Spleen (tissue), 11 donors: ENCODE measurements at regions not wholly inside any gene's neighbourhood (a gene's known extent, or its start where the extent isn't known, plus 50 kb on each side); places are given as distances from the start of the nearest gene placed in this dataset.

ENCODE experiments used
- DNase-seq: peaks from one replicate; pipeline ENCODE4 v3.0.0-alpha.2; 2020
- H3K27ac ChIP-seq, 8 donors: fragments of 200-600 bp; sonication (generic) in 7 of 8; 1 replicate in 4 of 8; 2 replicates in 4 of 8; pipeline versions ENCODE4 v1.5.0 to v1.8.0; 2016 to 2021; ENCODE audit warnings: inconsistent platforms in 4 of 8, mild to moderate bottlenecking in 4 of 8, moderate library complexity in 1 of 8
- H3K27me3 ChIP-seq, 7 donors: fragments of 200-600 bp; sonication (generic) in 6 of 7; replicated peaks in 1 of 7; 1 replicate in 4 of 7; 2 replicates in 3 of 7; pipeline versions ENCODE4 v1.5.0 to v1.8.0; 2016 to 2021; ENCODE audit warnings: inconsistent platforms in 3 of 7, mild to moderate bottlenecking in 1 of 7
- H3K36me3 ChIP-seq, 6 donors: fragments of 200-600 bp; sonication (generic) in 5 of 6; 1 replicate in 4 of 6; 2 replicates in 2 of 6; pipeline versions ENCODE4 v1.5.0 to v1.8.0; 2016 to 2021; ENCODE audit warnings: inconsistent platforms in 2 of 6
- H3K4me1 ChIP-seq, 6 donors: fragments of 200-600 bp; sonication (generic) in 5 of 6; 1 replicate in 3 of 6; 2 replicates in 3 of 6; pipeline versions ENCODE4 v1.5.0 to v1.8.0; 2016 to 2021; ENCODE audit warnings: inconsistent platforms in 3 of 6
- H3K4me3 ChIP-seq, 8 donors: fragments of 200-600 bp; sonication (generic) in 7 of 8; 1 replicate in 4 of 8; 2 replicates in 4 of 8; pipeline versions ENCODE4 v1.5.0 to v1.8.0; 2016 to 2021; ENCODE audit warnings: inconsistent platforms in 4 of 8, mild to moderate bottlenecking in 4 of 8, moderate library complexity in 2 of 8
- H3K9me3 ChIP-seq, 8 donors: fragments of 200-600 bp; sonication (generic) in 7 of 8; 1 replicate in 4 of 8; 2 replicates in 4 of 8; pipeline versions ENCODE4 v1.5.0 to v1.8.0; 2016 to 2021; ENCODE audit warnings: inconsistent platforms in 4 of 8
- CTCF ChIP-seq, 11 experiments: fragments of 200-600 bp in 7 of 11; fragments of 450-650 bp in 4 of 11; sonication (generic) in 4 of 11; IDR thresholded peaks in 8 of 11; conservative IDR thresholded peaks in 3 of 11; 1 replicate in 7 of 11; 2 replicates in 4 of 11; pipeline versions ENCODE4 v1.4.0 to v1.8.0; 2016 to 2021; ENCODE audit warnings: antibody characterized with exemption in 11 of 11, inconsistent platforms in 4 of 11, mild to moderate bottlenecking in 1 of 11
- POLR2A ChIP-seq, 3 donors: fragments of 450-650 bp; IDR thresholded peaks; one replicate each; pipeline ENCODE4 v1.5.1; 2017; ENCODE audit warnings: antibody characterized with exemption in 3 of 3, mild to moderate bottlenecking in 1 of 3
- POLR2AphosphoS5 ChIP-seq, 3 donors: sonication (generic); formaldehyde crosslinking; IDR thresholded peaks; one replicate each; pipeline ENCODE4 v1.5.1; 2017; ENCODE audit warnings: antibody characterized with exemption in 3 of 3
- WGBS, 5 donors: extraction: QIAGEN DNeasy Blood & Tissue Kit in 3 of 5; methylation state at CpG; one replicate each; pipeline versions ENCODE4 v1.1.5 to v1.1.7; 2013 to 2018; 5-methylcytosine and 5-hydroxymethylcytosine counted together
- intact Hi-C: fragments of 100-400 bp; cut with DNase I; formaldehyde crosslinking; loops from one replicate; pipeline ENCODE4 v1.15.0; 2023; ENCODE audit warnings: low total_unique reads
- donor health status: healthy with polysubstance abuse.
- donor health status: DM: no; HTN: no; CAD: no; lungs with moderate emphysema.
- donor health status: DM: no; HTN: no; CAD: no.
- donor health status: Bipolar disorder and iron deficiency.
- donor health status: healthy.
- donor health status: DM: no; HTN: no; CAD: no.
- donor health status: DM: yes; HTN: yes; CAD: no.

- WGBS, 5 donors: 80 to 94% (median 87%) methylated on average over 2 of the region's 2 CpGs
- Histone ChIP-seq H3K9me3 (no peaks in the 10 kb centered on the region), H3K4me1 (no peaks in the 10 kb centered on the region), H3K4me3 (no peak overlapping the region), H3K36me3 (no peaks in the 10 kb centered on the region), H3K27ac (no peak overlapping the region), H3K27me3 (no peaks in the 10 kb centered on the region)
- DNase-seq: peak; percentile 55
- no peak for TF ChIP-seq POLR2A (IDR thresholded peaks at IDR 0.05)
- TF ChIP-seq CTCF (IDR thresholded peaks at IDR 0.05 in 8 of 11, conservative IDR thresholded peaks at IDR 0.05 in 3 of 11): no peak
- no peak for TF ChIP-seq POLR2AphosphoS5 (IDR thresholded peaks at IDR 0.05)
- intact Hi-C loops: no loop called here
These were observed 92.1 kb upstream of the FSTL4 start for GRCh38 chr5:133704411-133704810.

- 83 to 95% (median 91%) methylated on average over 1 of the region's 1 CpG for WGBS, 5 donors
- H3K36me3 ChIP-seq: no peaks in the 10 kb centered on the region
- TF ChIP-seq CTCF (IDR thresholded peaks at IDR 0.05 in 8 of 11, conservative IDR thresholded peaks at IDR 0.05 in 3 of 11) (no peak), POLR2A (IDR thresholded peaks at IDR 0.05) (no peak), POLR2AphosphoS5 (IDR thresholded peaks at IDR 0.05) (no peak)
- H3K4me1 ChIP-seq: no peaks in the 10 kb centered on the region
- H3K27me3 ChIP-seq: no peaks in the 10 kb centered on the region
- no peaks in the 10 kb centered on the region for H3K9me3 ChIP-seq
- no peak overlapping the region for H3K27ac ChIP-seq
- no peak overlapping the region for H3K4me3 ChIP-seq
- no peak for DNase-seq
- intact Hi-C loops: no loop called here
These were observed 91.6 kb upstream of the FSTL4 start for GRCh38 chr5:133703935-133704334.

GRCh38 chr5:133702791-133703770 lies 90.7 kb upstream of the FSTL4 start:
- WGBS, 5 donors: 78 to 86% (median 83%) methylated on average over 15 of the region's 15 CpGs
- no peaks in the 10 kb centered on the region for H3K36me3 ChIP-seq
- H3K27me3 ChIP-seq: no peaks in the 10 kb centered on the region
- H3K27ac ChIP-seq: no peak overlapping the region
- intact Hi-C loops: no loop called here
- H3K4me1 ChIP-seq: no peaks in the 10 kb centered on the region
- H3K4me3 ChIP-seq: no peak overlapping the region
- TF ChIP-seq POLR2A (IDR thresholded peaks at IDR 0.05) (no peak), CTCF (IDR thresholded peaks at IDR 0.05 in 8 of 11, conservative IDR thresholded peaks at IDR 0.05 in 3 of 11) (no peak), POLR2AphosphoS5 (IDR thresholded peaks at IDR 0.05) (no peak)
- DNase-seq: peak; percentile 42
- no peaks in the 10 kb centered on the region for H3K9me3 ChIP-seq

GRCh38 chr5:133701871-133702270 lies 89.5 kb upstream of the FSTL4 start:
- no peak for TF ChIP-seq POLR2A (IDR thresholded peaks at IDR 0.05)
- no peak for TF ChIP-seq POLR2AphosphoS5 (IDR thresholded peaks at IDR 0.05)
- no peak for TF ChIP-seq CTCF (IDR thresholded peaks at IDR 0.05 in 8 of 11, conservative IDR thresholded peaks at IDR 0.05 in 3 of 11)
- H3K36me3 ChIP-seq: no peaks in the 10 kb centered on the region
- no peaks in the 10 kb centered on the region for H3K4me1 ChIP-seq
- intact Hi-C loops: no loop called here
- DNase-seq: no peak
- H3K4me3 ChIP-seq: no peak overlapping the region
- no peaks in the 10 kb centered on the region for H3K9me3 ChIP-seq
- no peaks in the 10 kb centered on the region for H3K27me3 ChIP-seq
- H3K27ac ChIP-seq: no peak overlapping the region
- WGBS, 5 donors: 87 to 96% (median 92%) methylated on average over 4 of the region's 4 CpGs
